SK-N-MC (cell line): ENCODE measurements at regions not wholly inside any gene's neighbourhood (a gene's known extent, or its start where the extent isn't known, plus 50 kb on each side); places are given as distances from the start of the nearest gene placed in this dataset.

Experiments used
- DNase-seq: peaks from one replicate; pipeline ENCODE4 v3.0.0-alpha.2; 2011; ENCODE audit warnings: low read depth, low spot score
- H3K27ac ChIP-seq: fragments of 200-600 bp; sonication (generic); 2 replicates; pipeline ENCODE4 v1.5.1; 2016; ENCODE audit warnings: mixed run types
- H3K36me3 ChIP-seq: fragments of 200-600 bp; sonication (generic); 2 replicates; pipeline ENCODE4 v1.6.1; 2017; ENCODE audit warnings: antibody characterized with exemption, low read length, mixed read lengths; ENCODE audit not compliant: insufficient read depth
- H3K4me3 ChIP-seq: fragments of 200-600 bp; sonication (generic); 2 replicates; pipeline ENCODE4 v1.5.1; 2016
- H3K9ac ChIP-seq: fragments of 200-600 bp; sonication (generic); 2 replicates; pipeline ENCODE4 v1.8.0; 2017; ENCODE audit warnings: mixed run types, mixed read lengths; ENCODE audit not compliant: insufficient read length
- H3K9me3 ChIP-seq: fragments of 200-600 bp; sonication (generic); 2 replicates; pipeline ENCODE4 v1.6.1; 2017; ENCODE audit warnings: low read depth, mild to moderate bottlenecking, antibody characterized with exemption, low read length, moderate library complexity, mixed read lengths
- EZH2 ChIP-seq: fragments of 200-600 bp; sonication (generic); IDR thresholded peaks from one replicate; pipeline ENCODE4 v1.6.1; 2017; ENCODE audit warnings: antibody characterized with exemption
- FOXP2 ChIP-seq: optimal IDR thresholded peaks from 2 replicates; pipeline ENCODE3; 2011; ENCODE audit warnings: mild to moderate bottlenecking, moderate library complexity; ENCODE audit not compliant: insufficient read depth; ENCODE audit errors: extremely low read length, control extremely low read depth
- POLR2AphosphoS5 ChIP-seq: IDR thresholded peaks from 2 replicates; pipeline ENCODE4 v1.6.1; 2012; ENCODE audit warnings: mild to moderate bottlenecking, low read depth, low read length, borderline replicate concordance

GRCh38 chr4:108532187-108532586 lies 88.2 kb upstream of the RPL34 start:
- Histone ChIP-seq H3K36me3 (no peaks in the 10 kb centered on the region), H3K9me3 (no peaks in the 10 kb centered on the region), H3K27ac (no peak overlapping the region), H3K4me3 (no peak overlapping the region), H3K9ac (no peak overlapping the region)
- DNase-seq: no peak
- no peak for TF ChIP-seq EZH2
- TF ChIP-seq FOXP2: no peak
- no peak for TF ChIP-seq POLR2AphosphoS5

- Histone ChIP-seq H3K9me3 (no peaks in the 10 kb centered on the region), H3K27ac (no peak overlapping the region), H3K36me3 (no peaks in the 10 kb centered on the region), H3K9ac (no peak overlapping the region), H3K4me3 (no peak overlapping the region)
- no peak for DNase-seq
- no peak for TF ChIP-seq POLR2AphosphoS5
- no peak for TF ChIP-seq FOXP2
- TF ChIP-seq EZH2: no peak
Observed at GRCh38 chr4:108531461-108531860, 88.9 kb upstream of the RPL34 start.

- Histone ChIP-seq H3K36me3 (no peaks in the 10 kb centered on the region), H3K9me3 (no peaks in the 10 kb centered on the region), H3K27ac (no peak overlapping the region), H3K9ac (no peak overlapping the region), H3K4me3 (no peak overlapping the region)
- DNase-seq: no peak
- TF ChIP-seq POLR2AphosphoS5 (no peak), EZH2 (no peak), FOXP2 (no peak)
Observed at GRCh38 chr4:108529984-108530905, 90.1 kb upstream of the RPL34 start.

GRCh38 chr4:108529102-108529501 lies 91.3 kb upstream of the RPL34 start:
- no peak overlapping the region for H3K4me3 ChIP-seq
- H3K9me3 ChIP-seq: no peaks in the 10 kb centered on the region
- TF ChIP-seq POLR2AphosphoS5 (no peak), EZH2 (no peak), FOXP2 (no peak)
- H3K36me3 ChIP-seq: no peaks in the 10 kb centered on the region
- no peak overlapping the region for H3K27ac ChIP-seq
- DNase-seq: no peak
- no peak overlapping the region for H3K9ac ChIP-seq

GRCh38 chr4:108527723-108528122 lies 92.7 kb upstream of the RPL34 start:
- H3K9me3 ChIP-seq: no peaks in the 10 kb centered on the region
- TF ChIP-seq FOXP2 (no peak), POLR2AphosphoS5 (no peak), EZH2 (no peak)

DNA sequence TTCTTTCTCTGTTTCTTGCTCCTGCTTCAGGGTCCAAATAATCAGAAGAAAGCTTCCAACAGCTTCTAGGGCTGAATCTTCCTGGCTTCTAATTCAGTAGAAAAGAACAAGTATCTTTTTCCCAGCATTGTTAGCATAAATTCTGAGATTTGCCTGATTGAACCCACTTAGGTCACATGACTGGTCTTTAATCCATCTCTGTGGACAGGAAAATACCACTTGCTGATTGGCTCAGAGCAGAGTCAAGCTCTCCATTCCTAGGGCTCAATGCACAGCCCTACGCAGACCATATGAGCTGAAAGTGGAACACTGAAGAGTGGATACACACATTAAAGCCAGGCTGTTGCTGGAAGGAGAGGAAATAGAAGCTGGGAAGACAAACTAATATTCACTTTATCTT lies 99.6 kb upstream of the RPL34 start:
- DNase-seq: no peak
- no peaks in the 10 kb centered on the region for H3K36me3 ChIP-seq
- no peak overlapping the region for H3K9ac ChIP-seq
- H3K4me3 ChIP-seq: no peak overlapping the region
- no peak for TF ChIP-seq FOXP2
- no peak for TF ChIP-seq EZH2
- TF ChIP-seq POLR2AphosphoS5: no peak
- no peaks in the 10 kb centered on the region for H3K9me3 ChIP-seq
- H3K27ac ChIP-seq: no peak overlapping the region

More at GRCh38 chr4:108527723-108528122, 92.7 kb upstream of the RPL34 start:
- no peak overlapping the region for H3K27ac ChIP-seq
- H3K36me3 ChIP-seq: no peaks in the 10 kb centered on the region
- no peak overlapping the region for H3K9ac ChIP-seq
- H3K4me3 ChIP-seq: no peak overlapping the region
- DNase-seq: no peak

DNA sequence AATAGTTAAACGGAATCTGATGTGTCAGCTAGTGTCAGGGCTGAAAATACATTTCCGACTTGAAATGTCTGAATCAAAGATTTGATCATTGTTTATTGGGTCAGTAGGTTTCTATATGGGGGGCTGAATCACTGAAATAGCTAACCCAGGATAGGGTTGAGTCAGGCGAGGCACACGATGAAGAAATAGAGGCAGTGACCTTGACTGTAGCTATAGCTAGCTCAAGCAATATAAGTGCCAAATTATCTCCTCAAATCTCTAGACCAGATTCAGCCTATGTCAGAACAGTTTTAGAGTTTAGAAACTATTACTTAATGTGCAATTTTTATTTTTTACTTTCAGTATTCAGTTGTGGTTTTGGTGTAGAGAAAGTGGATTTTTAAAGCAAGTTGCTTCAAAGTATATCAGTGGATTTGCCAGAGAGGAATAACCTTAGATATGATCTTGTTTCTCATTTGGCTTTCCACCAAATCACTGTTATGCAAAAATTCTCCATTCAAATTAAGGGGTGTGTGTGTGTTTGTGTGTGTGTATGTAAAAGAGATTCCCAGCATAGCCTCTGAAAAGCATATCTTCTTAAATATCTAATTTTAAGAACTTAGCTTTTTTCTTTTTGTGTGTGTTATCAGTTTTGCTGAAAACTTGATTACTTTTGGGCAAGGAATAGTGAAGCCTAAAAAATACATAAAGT lies 100.3 kb upstream of the RPL34 start:
- TF ChIP-seq FOXP2 (no peak), EZH2 (no peak), POLR2AphosphoS5 (no peak)
- Histone ChIP-seq H3K9ac (no peak overlapping the region), H3K27ac (no peak overlapping the region), H3K9me3 (no peaks in the 10 kb centered on the region), H3K36me3 (no peaks in the 10 kb centered on the region), H3K4me3 (no peak overlapping the region)
- no peak for DNase-seq

DNA sequence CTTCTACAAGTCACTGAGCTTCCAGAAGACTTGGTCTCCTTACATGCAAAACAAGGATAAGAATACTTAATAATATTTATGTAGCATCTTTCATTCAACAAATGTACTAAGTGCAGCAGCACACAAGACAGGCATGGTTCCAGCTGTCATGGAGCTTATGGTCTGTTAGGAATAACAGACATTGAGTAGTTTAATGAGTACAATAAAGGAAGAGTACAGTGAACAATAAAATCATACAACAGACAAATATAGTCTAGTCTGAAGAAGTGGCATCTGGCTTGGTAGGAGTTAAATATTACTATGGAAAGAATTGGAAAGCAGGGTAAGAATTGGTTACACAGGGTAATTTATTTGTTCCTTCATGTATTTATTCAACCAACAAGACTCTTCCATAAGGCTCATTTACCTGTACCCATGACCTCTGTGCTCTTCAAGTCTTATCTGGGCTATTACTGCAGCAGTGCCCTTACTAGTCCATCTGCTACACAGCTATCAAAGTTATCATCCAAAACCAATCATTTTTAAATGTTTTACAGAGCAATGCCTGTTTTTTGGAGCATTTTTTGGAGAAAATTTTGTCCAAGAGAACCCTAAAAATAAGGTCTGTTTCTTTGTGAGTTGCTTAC lies 101.1 kb upstream of the RPL34 start:
- Histone ChIP-seq H3K9me3 (no peaks in the 10 kb centered on the region), H3K36me3 (no peaks in the 10 kb centered on the region), H3K4me3 (no peak overlapping the region), H3K9ac (no peak overlapping the region), H3K27ac (no peak overlapping the region)
- DNase-seq: no peak
- no peak for TF ChIP-seq EZH2
- TF ChIP-seq POLR2AphosphoS5: no peak
